ENCODE measurements at regions not wholly inside any gene's neighbourhood (a gene's known extent, or its start where the extent isn't known, plus 50 kb on each side); places are given as distances from the start of the nearest gene placed in this dataset.
"Not testable (repeated sequence)": the region's sequence is repeated elsewhere in the genome, so short reads cannot be mapped to it uniquely, and the experiment has no call there.

GRCh38 chr2:238704471-238705225, 143.2 kb upstream of the TWIST2 start:
- DNase-seq, result no peak

GRCh38 chr2:238706163-238706562, 141.7 kb upstream of the TWIST2 start:
- DNase-seq, result no peak

DNA sequence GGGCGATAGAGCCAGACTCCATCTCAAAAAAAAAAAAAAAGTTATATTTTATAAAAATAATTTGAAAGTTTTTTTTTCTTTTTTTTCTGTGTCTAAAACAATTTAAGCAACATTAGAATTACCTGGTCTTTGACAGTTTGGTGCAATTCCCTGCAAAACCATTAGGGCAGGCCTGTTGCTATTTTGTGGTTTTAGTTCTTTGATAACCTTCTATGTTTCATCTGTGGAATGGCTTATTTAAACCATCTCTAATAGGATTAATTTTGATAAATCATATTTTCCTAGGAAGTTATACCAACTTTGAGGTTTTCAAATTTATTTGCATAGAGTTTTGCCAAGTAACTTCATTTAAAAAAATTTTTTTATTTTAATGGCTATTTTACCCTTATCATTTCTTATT, 141.2 kb upstream of the TWIST2 start:
- no peak for DNase-seq

GRCh38 chr2:238709325-238710025, 138.4 kb upstream of the TWIST2 start:
- DNase-seq, result no peak

DNA sequence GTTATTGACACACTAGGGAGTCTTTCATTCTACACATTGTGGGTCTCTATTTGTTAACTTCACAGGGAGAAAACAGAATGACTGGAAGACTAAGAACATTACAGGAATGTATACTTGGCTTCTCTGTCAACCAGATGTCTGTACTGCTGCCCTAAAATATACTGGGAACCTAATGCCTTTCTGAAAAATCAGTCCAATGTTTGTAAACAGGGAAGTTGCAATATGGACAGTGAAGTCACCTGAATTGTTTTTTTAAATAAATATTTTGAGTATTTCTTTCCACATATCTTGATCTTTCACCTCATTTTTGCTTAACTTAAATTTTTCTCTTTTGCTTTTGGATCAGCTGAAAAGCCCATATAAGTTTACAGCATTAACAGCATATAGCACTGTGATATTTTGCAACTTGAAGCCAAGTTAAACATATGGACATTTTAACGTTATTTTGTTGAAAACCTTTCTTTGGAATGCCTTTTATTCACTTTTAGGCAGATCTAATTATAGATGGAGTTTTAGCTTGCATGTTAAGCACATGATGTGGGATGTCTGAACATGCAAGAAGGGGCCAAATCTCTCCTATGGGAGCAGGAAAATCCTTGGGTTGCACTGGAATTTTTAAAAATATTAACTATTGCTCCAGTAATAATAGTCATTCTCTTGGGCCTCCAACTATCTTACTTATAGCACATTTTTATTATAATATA, 137.7 kb upstream of the TWIST2 start:
- no peak for DNase-seq

GRCh38 chr2:238710787-238711186, 137.1 kb upstream of the TWIST2 start:
- no peak for DNase-seq

GRCh38 chr2:238711346-238711745, 136.5 kb upstream of the TWIST2 start:
- no peak for DNase-seq

DNA sequence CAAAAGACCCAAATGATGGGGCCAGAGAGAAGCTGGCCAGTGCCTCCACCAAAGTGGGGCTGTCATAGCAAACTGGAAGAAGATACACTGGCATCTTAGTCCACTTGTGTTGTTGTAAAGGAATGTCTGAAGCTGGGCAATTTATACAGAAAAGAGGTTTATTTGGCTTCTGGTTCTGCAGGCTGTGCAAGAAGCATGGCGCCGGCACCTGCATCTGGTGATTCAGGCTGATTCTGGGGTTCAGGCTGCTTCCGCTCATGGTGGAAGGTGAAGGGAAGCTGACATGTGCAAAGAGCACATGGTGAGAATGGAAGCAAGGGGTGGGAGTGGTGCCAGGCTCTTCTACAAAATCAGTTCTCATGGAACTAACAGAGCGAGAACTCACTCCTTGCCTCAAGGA, 135.9 kb upstream of the TWIST2 start:
- DNase-seq, result no peak

GRCh38 chr2:238713198-238713826, 134.6 kb upstream of the TWIST2 start:
- DNase-seq, result no peak

- no peak for DNase-seq
Observed at GRCh38 chr2:238714038-238714528, 133.8 kb upstream of the TWIST2 start.

DNA sequence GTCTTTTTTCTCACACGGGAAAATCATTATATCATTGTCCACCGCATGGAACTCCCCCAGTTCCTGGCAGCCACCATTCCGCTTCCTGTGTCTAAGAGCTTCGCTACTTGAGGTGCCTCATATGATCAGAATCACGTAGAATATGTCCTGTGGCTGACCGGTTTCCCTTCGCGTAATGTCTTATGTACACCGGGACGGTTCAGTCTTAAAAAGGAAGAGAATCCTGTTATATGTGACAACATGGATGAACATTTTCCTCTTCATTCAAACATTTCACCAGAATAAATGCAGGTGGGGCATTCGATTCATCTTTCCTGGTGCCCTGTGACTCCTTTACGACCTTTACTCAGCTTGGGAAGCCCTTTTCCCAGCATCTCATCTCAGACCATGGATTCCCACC, 131.7 kb upstream of the TWIST2 start:
- no peak for DNase-seq

DNA sequence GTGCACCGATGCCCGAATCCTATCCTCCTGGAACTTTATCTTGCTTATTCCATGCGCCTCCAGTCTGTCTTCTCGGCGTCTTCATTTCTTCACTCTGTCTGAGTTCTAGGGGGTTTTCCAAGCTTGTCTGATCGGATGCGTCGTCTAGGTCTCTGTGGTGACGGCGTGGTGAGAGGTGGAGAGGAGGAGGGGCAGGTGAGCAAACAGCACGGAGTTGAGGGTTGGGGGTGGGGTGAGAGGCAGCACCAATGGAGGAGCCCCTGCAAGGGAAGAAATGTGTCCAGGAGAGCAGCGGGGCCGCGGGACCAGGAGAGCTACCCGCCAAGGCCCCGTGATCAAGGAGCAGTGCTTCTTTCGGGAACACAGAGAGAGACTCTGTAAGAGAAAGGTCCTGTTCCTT, 131.3 kb upstream of the TWIST2 start:
- DNase-seq, result no peak

DNA sequence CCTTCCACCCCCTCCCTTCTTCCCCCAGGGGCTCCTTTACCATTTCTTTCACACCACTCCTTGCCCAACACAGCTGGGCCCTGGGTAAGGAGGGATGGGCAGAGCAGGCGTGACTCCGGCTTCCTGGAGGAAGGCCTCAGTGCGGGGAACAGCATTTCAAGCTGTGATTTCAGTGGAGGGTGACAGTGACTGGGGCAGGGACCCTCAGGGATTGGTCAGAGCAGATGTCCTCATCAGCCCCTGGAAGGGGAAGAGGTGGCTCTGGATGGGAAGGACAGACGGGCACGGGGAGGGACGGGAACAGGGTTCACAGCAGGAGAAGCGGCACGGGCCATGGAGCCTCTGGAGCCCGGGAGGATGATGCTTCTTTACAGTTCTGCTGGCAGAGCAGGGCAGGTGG, 130.8 kb upstream of the TWIST2 start:
- no peak for DNase-seq

- no peak for DNase-seq
Observed at GRCh38 chr2:238719641-238720040, 128.2 kb upstream of the TWIST2 start.

DNA sequence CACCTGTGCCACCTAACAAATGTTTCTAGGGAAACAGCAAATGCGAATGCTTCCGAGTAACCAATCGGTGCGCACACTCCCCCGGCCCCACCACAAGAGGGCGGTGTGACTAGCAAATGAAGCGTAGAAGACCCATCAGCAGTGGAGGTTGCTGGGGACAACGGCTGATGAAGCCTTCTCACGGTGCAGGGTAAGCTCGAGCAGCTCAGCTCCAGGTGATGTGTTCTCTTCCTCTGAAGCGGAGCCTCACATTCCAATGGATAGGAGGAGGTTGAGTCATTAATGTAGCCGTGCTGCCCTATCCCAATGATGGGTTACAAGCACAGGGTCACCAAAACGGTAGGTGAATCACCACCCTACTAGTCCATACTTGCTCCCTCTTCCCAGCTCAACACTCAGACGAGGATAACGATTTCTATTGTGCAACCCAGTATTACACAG, 127.6 kb upstream of the TWIST2 start:
- DNase-seq, result peak; percentile 45

DNA sequence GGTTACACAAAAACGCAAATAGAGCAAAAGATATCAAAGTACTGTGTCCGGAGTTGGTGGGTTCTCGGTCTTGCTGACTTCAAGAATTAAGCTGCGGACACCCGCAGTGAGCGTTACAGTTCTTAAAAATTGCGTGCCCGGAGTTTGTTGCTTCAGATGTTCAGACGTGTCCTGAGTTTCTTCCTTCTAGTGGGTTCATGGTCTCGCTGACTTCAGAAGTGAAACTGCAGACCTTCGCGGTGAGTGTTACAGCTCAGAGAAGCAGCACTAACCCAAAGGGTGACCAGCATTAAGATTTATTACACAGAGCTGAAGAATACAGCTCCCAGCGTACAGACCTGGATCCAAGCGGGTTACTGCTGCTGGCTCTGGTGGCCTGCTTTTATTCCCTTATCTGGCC, 125.7 kb upstream of the TWIST2 start:
- no peak for DNase-seq

DNA sequence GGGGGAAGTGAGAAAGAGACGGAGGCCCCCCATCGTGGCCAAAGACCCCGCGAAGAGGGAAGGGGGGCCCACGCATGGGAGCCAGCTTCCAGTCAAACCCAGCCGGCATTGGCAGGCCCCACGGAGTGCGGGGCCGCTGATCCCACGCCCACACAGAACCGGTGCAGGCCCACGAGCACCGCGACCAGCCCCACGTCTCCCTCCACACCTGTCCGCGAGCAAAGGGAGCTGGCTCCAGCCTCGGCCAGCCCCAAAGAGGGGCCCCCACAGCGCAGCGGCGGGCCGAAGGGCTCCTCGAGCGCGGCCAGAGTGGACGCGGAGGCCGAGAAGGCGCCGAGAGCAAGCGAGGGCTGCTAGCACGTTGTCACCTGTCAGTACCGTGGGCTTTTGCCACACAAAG, 125.0 kb upstream of the TWIST2 start:
- no peak for DNase-seq

- DNase-seq, result not testable (repeated sequence)
Observed at GRCh38 chr2:238723740-238724320, 124.1 kb upstream of the TWIST2 start.

GRCh38 chr2:238724728-238725127, 123.2 kb upstream of the TWIST2 start:
- no peak for DNase-seq

DNA sequence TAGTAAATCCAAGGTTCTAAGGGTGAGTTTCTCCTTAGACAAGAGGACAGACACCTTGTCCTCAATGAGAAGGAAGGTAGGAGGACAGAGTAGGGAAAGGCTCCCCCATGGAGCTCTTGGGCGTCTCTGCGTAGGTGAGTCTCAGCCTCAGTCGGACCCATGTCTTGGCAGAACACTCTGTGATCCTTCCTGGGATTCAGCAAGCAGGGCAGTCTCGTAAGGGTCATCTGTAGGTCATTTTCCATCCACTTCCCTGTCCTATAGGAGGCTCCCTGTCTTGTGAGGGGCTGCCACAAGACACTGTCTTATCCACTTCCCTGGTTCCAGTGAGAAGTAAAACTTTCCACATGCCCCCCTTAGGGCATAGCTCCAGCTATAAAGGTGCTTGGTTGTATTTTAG, 122.6 kb upstream of the TWIST2 start:
- DNase-seq, result no peak

- DNase-seq, result no peak
Observed at GRCh38 chr2:238726670-238727584, 121.0 kb upstream of the TWIST2 start.
